ENCODE measurements at regions not wholly inside any gene's neighbourhood (a gene's known extent, or its start where the extent isn't known, plus 50 kb on each side); places are given as distances from the start of the nearest gene placed in this dataset.
"Not testable (repeated sequence)": the region's sequence is repeated elsewhere in the genome, so short reads cannot be mapped to it uniquely, and the experiment has no call there.

DNA sequence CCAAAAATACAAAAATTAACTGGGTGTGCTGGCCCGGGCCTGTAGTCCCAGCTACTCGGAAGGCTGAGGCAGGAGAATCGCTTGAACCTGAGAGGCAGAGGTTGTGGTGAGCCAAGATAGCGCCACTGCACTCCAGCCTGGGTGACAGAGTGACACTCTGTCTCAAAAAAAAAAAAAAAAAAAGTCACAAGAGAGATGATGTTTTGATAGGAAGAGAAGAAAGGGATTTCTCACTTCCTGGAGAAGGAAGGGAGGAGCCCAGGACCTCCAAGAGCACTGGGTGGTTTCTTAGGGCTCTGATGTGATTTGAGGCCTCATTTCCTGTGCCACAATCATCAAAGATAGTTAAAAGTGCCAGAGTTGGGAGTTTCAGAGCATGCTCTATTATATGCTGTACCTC is 1048.3 kb downstream of the BCL11B start:
- in situ Hi-C loops (cut with HindIII; ENCODE audit: low sequenced_read_pairs), result not testable (repeated sequence)

DNA sequence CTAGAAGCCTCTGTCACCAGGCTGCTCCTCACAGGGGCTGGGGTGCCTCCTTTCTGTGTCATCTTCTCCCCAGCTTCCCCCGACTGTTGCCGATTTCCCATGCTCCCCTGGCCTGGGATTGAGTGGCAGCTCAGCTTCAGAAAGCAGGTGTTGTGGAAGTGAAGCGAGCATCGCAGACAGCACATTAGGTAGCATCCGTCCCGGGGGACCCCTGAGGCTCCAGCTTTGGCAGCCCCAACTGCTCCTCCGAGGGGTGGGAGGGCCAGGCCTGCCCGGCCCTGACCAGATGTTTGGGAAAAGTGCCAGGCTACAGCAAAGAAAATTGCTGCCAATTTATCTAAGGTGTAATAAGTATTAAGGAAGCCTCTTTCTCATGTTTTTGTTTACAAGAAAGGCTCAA is 1045.6 kb downstream of the BCL11B start:
- in situ Hi-C loops (cut with HindIII; ENCODE audit: low sequenced_read_pairs), result no loop called here

DNA sequence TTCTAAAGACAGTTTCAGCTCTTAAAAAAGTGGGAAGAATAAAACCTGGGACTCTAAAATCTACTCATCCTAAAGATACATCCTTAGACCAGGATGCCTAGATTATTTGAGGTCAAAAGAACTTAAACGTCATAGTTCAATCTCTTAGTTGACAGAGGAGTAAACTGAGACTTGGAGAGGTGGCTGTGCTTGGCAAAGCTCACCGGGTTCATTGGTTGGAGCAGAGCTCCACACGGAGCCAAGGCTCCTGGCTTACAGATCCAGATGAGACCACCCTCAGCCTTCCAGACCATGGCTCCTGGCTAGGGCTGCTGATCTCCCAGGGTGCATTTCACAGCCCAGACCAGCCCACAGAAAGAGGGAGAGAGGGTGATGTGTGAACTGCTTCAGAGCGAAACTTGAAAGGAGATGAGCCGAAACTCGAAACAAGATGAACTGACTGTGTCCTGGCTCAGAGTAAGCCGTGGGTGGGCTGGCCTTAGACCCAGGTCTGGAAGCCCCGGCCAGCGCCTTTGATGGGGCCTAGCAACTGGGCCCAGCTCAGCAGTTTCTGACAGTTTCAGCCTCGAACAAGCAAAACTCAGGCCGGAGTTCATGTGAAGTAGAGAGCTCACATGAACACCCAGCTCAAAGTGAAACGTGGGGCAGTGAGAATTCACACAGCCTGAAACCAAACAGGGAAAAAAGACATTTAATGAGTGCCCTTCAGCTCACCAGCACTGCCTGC is 1044.8 kb downstream of the BCL11B start:
- in situ Hi-C loops (cut with HindIII; ENCODE audit: low sequenced_read_pairs), result no loop called here

DNA sequence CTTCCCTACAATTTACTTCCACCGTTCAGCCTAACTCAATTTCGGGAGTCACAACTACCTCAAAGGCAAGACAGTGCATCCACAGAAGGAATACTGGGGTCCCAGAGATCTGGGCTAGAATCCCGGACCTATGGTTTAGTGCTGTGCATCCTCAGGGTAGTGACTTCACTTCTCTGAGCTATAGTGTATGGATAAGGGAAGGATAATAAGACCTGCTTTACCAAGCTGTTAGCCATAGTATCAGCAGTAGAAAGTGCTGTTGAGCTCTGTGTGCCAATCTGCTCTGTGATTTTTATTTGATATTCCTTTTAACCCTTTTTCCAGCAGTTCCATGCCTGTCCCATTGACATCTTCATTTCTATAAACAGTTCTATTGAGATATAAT is 1044.3 kb downstream of the BCL11B start:
- in situ Hi-C loops (cut with HindIII; ENCODE audit: low sequenced_read_pairs), result no loop called here

DNA sequence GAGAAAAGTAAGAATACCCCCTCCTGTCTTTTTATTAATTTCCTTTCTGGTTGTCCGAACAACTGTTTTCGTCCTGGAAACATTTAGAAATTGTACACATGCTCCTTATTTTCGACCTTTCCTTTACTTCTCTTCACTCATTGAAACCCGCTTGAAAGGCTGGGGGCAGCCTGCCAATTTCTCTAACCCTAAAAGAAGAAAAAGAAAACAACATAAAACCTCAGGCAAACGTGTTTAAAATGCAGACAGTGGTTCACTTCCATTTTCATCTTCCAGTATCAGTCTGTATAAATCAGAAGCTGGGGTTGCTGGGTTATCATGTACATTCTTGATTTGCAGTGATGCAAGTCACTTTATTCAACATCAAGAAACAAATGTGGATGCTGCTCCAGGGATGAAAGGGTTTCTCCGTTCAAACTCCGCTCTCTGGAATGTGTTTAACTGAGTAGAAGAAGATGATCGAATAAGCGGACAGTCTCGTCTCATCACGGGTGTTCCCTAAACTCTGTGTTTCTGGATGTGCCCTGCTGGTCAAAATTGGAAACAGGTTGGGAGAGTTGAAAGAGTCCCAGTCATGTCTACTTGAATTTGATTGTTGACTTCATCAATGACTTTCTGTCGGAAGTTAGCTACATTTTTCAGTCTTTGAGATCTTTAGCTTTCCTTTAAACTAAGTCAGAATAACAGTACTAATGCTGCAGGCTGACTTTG is 1042.2 kb downstream of the BCL11B start:
- in situ Hi-C loops (cut with HindIII; ENCODE audit: low sequenced_read_pairs), result no loop called here

DNA sequence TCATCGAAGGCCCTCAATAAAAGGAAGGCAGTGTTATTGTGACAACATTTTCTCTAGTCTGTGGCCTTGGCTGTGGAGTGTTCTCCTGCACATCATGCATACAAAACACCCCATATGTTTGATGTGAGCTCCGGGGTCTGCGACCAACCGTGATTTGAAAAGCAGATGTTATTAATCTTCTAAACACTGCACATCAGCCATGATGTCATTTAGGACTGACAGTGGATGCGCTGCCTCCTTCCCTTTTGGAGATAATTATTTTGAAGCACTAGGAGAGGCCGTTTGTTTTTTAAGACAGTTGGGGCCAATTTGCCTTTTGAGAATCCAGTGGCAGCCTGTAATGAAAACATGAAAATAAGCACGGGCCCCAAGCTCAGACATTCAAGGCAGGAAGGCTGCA is 1041.6 kb downstream of the BCL11B start:
- in situ Hi-C loops (cut with HindIII; ENCODE audit: low sequenced_read_pairs), result no loop called here

DNA sequence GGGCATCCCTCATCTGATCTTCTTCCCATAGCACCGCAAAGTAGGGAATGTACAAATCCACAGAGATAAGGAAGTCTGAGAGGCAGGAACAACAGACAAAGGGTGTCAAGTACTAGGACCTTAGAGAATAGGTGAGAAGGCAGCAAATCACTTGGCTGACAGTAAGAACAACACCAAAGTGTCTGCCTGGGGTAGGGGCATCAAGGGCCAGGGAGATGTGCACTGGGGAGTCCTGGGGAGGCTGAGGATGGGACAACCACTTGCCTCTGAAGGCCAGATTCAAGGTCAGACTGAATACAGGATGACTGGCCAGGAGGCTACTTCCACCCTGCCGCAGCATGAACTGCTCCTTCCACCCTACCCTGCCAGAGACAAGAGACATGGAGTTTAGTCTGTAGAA is 1040.8 kb downstream of the BCL11B start:
- in situ Hi-C loops (cut with HindIII; ENCODE audit: low sequenced_read_pairs), result no loop called here

DNA sequence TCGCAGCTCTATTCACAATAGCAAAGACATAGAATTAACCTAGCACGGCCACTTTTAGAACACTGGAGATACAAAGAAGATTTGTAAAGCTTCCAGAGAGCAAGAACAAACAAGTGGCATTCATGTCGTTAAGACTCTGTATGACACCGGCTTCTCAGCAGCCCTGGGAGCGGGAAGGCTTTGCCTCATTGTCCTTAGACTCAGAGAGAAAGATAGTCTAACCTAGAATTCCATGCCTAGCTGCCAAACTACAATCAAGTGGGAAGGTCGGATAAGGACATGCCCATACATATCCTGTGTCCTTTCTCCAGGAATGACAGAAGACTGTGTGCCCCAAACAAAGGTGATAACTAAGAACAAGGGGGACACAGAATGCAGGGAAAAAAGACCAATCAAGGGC is 1038.3 kb downstream of the BCL11B start:
- in situ Hi-C loops (cut with HindIII; ENCODE audit: low sequenced_read_pairs), result no loop called here

DNA sequence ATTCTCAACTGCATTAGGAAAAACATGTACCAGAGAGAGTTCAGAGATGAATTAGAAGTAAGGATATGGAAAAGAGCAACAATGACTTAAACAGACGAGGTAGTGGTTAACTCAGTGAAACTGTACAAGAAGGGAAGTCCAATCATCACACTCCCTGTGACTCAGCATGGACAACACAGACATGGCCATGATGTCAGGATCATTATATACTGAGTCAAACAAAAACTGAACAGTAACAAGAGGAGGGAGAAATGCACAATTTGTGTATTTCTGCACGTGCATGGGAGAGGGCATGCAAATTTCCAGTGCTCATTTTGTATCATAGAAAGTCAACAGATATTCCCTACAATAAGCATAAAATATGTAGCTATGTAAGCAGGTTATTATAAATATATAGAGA is 1037.8 kb downstream of the BCL11B start:
- in situ Hi-C loops (cut with HindIII; ENCODE audit: low sequenced_read_pairs), result no loop called here

DNA sequence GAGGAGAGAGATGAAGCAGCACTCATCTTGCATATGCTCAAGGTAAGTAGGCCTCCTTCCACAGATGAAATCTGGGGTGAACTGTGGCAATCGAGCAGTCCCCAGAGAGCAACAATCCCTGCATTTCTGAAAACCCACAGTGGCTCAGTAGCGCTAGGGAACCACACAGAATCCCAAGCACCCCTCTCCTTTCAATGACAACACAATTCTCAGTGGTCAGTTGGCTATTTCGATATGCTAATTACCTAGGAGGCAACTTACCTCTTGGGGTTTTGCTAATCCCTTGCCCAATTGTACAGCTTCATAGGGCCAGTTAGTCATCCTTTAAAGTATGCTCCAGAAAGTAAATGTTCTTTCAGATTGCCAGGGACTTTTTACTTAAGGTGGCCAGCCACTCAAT is 1035.7 kb downstream of the BCL11B start:
- in situ Hi-C loops (cut with HindIII; ENCODE audit: low sequenced_read_pairs), result loop anchor here (5.0 kb wide), 1 partner anchor 39 kb away; no protein-coding TSS in a partner anchor

DNA sequence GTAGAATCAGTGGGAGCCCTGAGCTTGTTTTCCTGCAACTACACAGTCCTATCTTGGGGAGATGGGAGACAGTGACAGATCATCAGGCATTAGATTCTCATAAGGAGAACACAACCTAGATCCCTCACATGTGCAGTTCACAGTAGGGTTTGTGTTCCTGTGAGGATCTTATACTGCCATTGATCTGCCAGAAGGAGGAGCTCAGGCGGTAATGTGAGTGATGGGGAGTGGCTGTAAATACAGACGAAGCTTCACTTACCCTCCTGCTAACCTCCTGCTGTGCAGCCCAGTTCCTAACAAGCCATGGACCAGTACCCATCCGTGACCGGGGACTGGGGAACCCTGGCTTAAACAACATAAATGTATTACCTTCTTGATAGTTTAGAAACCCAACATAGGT is 1034.1 kb downstream of the BCL11B start:
- in situ Hi-C loops (cut with HindIII; ENCODE audit: low sequenced_read_pairs), result loop anchor here (5.0 kb wide), 1 partner anchor 41 kb away; no protein-coding TSS in a partner anchor

DNA sequence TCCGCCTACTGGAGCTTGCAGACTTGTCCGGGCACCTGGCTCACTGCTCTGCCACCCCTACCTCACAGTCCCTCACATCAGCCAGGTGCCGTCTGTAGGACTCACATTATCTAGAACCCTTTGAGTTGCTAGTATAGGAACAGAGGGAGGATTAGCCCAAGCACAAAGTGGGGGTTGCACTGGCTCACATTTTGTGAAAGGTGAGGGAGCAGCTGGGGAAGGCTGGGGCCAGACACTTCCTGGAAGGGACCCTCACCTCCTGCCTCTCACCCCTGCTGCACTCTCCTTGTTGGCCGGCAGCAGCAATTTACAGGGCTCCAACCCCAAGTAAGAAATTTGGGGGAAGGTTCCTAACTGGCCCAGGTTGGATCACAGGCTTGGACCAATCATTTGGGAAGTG is 1031.6 kb downstream of the BCL11B start:
- in situ Hi-C loops (cut with HindIII; ENCODE audit: low sequenced_read_pairs), result no loop called here

DNA sequence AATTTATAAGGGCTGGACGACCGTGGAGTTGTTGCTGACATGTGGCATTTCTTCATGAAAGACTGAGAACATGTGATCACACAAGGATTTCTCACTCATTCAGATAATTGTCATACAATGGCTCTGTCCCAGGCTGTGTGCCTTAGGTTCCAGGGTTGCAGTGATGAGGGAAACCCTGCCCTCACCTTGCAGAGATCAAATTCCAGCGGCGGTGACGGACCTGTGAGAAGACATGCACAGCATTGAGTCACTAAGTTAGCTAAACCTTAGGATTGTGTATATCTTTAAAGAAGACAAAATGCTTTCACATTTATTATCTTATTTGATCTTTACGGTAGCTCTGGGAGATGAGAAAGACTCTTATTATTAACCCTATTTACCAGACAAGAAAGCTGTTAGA is 1029.1 kb downstream of the BCL11B start:
- in situ Hi-C loops (cut with HindIII; ENCODE audit: low sequenced_read_pairs), result no loop called here

DNA sequence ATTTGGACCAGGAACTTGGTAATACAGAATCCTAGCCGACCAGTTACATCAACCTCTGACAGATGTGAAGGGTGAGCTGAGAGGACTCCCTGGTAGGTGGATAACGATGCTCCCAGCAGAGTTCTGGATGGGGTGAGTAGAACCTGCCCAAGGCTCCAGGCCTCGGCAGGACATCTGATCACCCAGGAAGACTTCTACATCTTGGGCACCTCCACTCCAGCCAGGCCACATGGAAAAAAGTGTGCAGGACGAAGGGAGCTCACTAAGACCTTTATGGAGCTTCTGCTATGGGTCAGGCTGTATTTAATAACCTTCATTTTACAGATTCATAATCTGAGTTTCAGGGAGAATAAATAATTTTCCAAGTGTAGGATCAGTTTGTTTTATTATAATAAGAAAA is 1028.7 kb downstream of the BCL11B start:
- in situ Hi-C loops (cut with HindIII; ENCODE audit: low sequenced_read_pairs), result no loop called here

DNA sequence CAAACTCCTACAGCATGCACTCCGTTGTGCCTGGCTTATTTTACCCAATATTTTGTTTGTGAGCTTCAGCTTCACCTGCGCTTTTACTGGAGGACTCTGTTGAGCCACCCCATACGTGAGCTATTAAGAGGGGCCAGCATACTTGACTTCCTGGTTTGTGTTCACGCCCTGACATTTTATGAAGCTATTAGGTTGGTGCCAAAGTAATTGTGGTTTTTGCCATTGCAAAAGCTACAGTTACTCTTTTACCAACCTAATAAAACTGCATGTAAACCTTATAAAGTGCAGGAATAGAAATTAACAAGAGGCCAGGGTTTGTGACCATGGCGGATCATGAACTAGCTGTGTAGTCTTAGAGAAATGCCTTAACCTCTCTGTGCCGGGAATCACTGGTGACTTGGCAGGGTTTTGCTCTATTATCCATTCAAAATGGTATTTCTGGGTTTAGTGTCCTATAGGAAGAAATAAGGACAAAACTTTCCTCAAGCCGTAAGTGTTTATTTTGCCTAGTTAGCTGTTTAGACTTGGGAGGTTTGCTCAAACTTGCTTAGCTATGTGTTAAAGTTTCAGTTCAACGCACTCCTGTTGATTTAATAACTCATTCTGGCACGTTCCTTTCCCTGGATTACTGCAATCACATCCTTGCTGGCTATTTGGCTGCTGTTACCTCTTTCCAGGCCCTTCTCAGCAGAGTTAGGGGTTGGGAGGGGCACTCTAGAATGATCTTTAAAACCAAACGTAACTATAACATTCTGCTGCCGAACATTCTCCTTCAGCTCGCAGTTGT is 1027.6 kb downstream of the BCL11B start:
- in situ Hi-C loops (cut with HindIII; ENCODE audit: low sequenced_read_pairs), result no loop called here

DNA sequence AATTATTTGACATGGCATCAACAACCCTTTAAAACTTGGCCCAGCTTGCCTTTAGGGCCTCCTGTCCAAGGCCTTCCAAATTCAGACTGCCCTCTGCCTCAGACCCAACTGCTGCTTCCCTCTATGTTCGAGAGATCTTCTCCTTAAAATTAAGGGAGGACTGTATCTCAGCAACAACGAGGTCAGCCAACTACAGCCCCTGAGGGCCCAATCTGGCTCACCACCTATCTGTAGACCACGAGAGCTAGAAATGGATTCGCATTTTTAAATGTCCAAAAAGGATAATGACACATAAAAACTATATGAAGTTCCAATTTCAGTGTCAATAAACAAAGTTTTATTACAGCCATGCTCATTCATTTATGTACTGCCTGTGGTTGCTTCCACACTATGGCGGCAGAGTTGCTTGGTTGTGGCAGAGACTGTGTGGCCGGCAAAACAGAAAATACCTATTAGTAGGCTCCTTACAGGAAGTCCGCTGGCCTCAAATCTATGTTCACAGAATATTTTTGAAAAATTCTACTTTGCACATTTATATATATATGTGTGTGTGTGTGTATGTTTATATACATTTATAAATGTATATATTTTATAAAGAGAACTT is 1026.9 kb downstream of the BCL11B start:
- in situ Hi-C loops (cut with HindIII; ENCODE audit: low sequenced_read_pairs), result no loop called here

DNA sequence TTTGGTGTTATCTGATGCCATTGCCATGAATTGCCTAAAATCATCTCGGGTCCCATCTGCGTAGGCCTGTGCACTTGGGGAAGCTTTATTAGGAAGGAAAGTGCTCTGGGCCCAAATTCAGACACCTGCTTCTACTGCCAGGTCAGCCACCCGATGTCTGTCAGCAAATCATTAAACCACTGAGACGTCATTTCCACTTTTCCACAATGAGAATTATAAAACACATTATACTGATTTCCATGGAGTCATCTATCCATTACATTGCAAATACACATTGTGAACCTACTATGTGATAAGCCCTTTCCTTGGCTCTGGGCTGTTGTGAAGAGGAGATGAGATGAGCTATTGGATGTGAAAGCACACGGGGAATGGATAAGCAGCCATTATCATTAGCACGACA is 1022.9 kb downstream of the BCL11B start:
- in situ Hi-C loops (cut with HindIII; ENCODE audit: low sequenced_read_pairs), result no loop called here

DNA sequence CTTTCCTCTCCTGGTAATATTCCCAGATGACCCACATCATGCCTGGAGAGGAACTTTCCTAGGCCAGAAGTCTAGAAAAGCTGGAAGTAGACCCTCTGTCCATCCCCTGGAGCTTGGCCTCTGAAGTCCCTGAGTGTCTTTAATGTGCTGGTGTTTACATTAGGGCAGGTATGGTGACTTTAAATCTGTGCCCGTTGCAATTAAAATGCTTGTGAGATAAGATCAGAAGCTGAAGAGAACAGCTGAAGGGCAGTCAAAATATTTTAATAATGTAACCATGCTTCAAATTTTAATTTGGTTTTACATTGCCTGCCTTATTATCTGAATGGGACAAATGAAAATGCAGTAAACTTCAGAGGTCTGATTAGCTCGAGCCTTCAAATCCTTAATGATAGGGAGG is 1022.5 kb downstream of the BCL11B start:
- in situ Hi-C loops (cut with HindIII; ENCODE audit: low sequenced_read_pairs), result no loop called here

DNA sequence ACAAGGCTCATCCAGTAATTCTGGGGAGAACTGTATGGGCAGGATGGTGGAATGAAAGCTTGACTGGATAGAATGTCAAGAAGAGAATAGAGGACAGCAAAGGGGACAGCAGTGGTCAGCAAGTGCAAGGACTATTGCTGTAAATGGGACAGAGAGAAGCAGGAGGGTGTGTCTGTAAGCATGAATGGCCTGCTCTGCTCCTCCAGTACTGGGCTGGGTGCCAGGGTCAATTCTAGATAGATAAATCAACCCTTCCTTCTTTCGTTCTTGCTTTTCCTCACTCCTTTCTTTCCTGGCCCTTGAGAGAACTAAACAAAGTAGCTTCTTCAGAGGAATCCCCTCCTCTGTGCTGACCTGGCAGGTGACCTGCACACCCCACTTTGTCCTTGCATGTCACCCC is 1019.2 kb downstream of the BCL11B start:
- in situ Hi-C loops (cut with HindIII; ENCODE audit: low sequenced_read_pairs), result no loop called here

DNA sequence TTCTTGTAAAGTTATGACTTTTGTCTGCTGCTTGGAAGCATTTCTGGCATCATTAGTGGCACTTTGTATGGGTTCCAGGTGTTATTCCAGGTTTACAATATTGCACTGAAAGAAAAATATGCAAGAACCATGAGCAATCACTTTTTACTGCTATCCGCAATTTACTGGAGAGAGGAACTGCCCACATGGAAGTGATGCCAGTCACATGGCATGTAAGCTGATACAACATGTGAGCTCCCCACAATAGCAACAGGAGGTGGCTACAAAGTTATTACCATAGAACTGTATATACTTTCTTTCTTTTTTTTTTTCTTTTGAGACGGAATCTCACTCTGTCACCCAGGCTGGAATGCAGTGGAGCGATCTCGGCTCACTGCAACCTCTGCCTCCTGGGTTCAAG is 1012.1 kb downstream of the BCL11B start:
- in situ Hi-C loops (cut with HindIII; ENCODE audit: low sequenced_read_pairs), result no loop called here

DNA sequence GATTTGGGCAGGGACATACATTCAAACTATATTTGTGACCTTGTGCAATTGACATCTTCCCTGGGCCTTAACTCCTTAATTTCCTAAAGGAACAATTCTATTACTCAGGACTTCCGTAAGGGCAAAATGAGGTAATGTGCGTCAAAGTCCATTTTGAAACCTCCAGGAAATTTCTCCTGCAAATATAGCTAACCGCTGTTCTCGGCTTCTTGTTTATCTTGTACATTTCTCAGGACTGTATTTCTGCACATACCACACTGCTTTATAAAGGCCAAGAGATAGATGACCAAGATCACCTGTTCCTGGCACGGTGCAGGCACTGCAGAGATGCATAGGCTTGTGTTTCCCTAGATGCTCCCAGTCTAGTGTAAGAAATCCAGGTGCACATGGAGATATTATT is 1009.4 kb downstream of the BCL11B start:
- in situ Hi-C loops (cut with HindIII; ENCODE audit: low sequenced_read_pairs), result no loop called here
